Pancreas (tissue), 10 donors: ENCODE measurements at regions not wholly inside any gene's neighbourhood (a gene's known extent, or its start where the extent isn't known, plus 50 kb on each side); places are given as distances from the start of the nearest gene placed in this dataset.
A peak's percentile ranks its signal among the peaks of the same experiment; 100 is the strongest.

Experiments used
- ATAC-seq, 4 donors: fragments of 200-7000 bp; cut with Tn5 transposase; one replicate each; pipeline versions ENCODE4 v1.8.0 to v1.9.1; 2020; ENCODE audit warnings: mild to moderate bottlenecking in 4 of 4, moderate library complexity in 4 of 4
- DNase-seq, 6 donors: peaks; one replicate each; pipeline ENCODE4 v3.0.0-alpha.2; 2020
- FAIRE-seq: peaks from 2 replicates; lab custom pipeline; 2012; peaks lifted over from hg19 to GRCh38; lab: Jason Lieb, UNC
- H3K27ac ChIP-seq, 4 donors: fragments of 200-600 bp; sonication (generic); 1 replicate in 3 of 4; 2 replicates in 1 of 4; pipeline versions ENCODE4 v1.5.0 to v1.8.0; 2020
- H3K27me3 ChIP-seq, 4 donors: fragments of 200-600 bp; one replicate each; pipeline ENCODE4 v1.8.0; 2021
- H3K36me3 ChIP-seq, 3 donors: fragments of 200-600 bp; sonication (generic) in 1 of 3; one replicate each; pipeline versions ENCODE4 v1.5.0 to v1.8.0; 2020 to 2021
- H3K4me1 ChIP-seq, 3 donors: fragments of 200-600 bp; one replicate each; pipeline ENCODE4 v1.8.0; 2021
- H3K4me3 ChIP-seq, 4 donors: fragments of 200-600 bp; sonication (generic) in 2 of 4; one replicate each; pipeline versions ENCODE4 v1.5.0 to v1.8.0; 2020 to 2021
- H3K9me3 ChIP-seq, 4 donors: fragments of 200-600 bp; one replicate each; pipeline ENCODE4 v1.8.0; 2021
- WGBS, 2 donors: extraction: QIAGEN DNeasy Blood & Tissue Kit; methylation state at CpG; one replicate each; pipeline ENCODE4 v1.1.7; 2013; 5-methylcytosine and 5-hydroxymethylcytosine counted together
- intact Hi-C, 3 donors: fragments of 100-400 bp; cut with DNase I; formaldehyde crosslinking; loops; one replicate each; pipeline versions ENCODE4 v1.11.1 to v1.14.2; 2022
- TF ChIP-seq, protein P1 (sequence below), 4 donors: fragments of 200-600 bp; sonication (generic) in 3 of 4; IDR thresholded peaks; one replicate each; pipeline versions ENCODE4 v1.5.0 to v1.8.0; 2021; ENCODE audit warnings: antibody characterized with exemption in 4 of 4
- donor health status: healthy with polysubstance abuse.
- donor health status: DM: no; HTN: no; CAD: no; lungs with moderate emphysema.
- donor health status: DM: no; HTN: no; CAD: no.
- donor health status: control.
- donor health status: control.
- donor health status: Bipolar disorder and iron deficiency.
- donor health status: DM: yes; HTN: yes; CAD: no.
- donor health status: DM: no; HTN: no; CAD: no.
- donor health status: DM: no; HTN: no; CAD: no.
- donor health status: DM: yes; HTN: yes; CAD: no.

DNA sequence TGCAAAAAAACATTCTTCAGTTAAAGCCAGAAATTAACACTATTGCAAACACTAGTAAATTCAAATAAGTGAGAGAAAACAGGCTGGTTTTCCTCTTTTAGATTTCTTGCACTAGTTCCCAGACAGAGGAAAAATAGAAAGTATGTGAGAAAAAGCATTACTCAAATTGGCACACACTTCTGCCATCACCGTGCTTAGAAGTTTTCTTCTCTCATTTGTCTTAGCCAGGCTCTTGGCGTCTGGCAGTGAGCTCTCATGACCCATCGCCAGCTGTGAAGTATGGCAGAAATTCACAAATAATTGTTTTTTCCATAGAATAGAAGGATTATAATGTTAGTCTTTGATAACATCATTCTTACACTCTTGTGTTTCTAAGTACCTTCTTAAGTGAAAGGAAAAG lies 515.9 kb downstream of the GBE1 start:
- DNase-seq: no peak
- no peak for FAIRE-seq
- 32 to 41% methylated on average over 3 of the region's 3 CpGs for whole genome bisulfite sequencing, 2 donors
- no peak overlapping the region for H3K4me3 ChIP-seq
- no peaks in the 10 kb centered on the region for H3K27me3 ChIP-seq
- no peaks in the 10 kb centered on the region for H3K9me3 ChIP-seq
- intact Hi-C loops: no loop called here
- no peak overlapping the region for H3K27ac ChIP-seq
- no peaks in the 10 kb centered on the region for H3K4me1 ChIP-seq
- no peaks in the 10 kb centered on the region for H3K36me3 ChIP-seq
- no peak for ATAC-seq
- TF ChIP-seq, protein P1, sequence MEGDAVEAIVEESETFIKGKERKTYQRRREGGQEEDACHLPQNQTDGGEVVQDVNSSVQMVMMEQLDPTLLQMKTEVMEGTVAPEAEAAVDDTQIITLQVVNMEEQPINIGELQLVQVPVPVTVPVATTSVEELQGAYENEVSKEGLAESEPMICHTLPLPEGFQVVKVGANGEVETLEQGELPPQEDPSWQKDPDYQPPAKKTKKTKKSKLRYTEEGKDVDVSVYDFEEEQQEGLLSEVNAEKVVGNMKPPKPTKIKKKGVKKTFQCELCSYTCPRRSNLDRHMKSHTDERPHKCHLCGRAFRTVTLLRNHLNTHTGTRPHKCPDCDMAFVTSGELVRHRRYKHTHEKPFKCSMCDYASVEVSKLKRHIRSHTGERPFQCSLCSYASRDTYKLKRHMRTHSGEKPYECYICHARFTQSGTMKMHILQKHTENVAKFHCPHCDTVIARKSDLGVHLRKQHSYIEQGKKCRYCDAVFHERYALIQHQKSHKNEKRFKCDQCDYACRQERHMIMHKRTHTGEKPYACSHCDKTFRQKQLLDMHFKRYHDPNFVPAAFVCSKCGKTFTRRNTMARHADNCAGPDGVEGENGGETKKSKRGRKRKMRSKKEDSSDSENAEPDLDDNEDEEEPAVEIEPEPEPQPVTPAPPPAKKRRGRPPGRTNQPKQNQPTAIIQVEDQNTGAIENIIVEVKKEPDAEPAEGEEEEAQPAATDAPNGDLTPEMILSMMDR (IDR thresholded peaks at IDR 0.05): no peak

GRCh38 chr3:81245043-81245442 lies 516.4 kb downstream of the GBE1 start:
- H3K4me1 ChIP-seq: no peaks in the 10 kb centered on the region
- no peaks in the 10 kb centered on the region for H3K9me3 ChIP-seq
- no peaks in the 10 kb centered on the region for H3K36me3 ChIP-seq
- WGBS, 2 donors: 74 to 85% methylated on average over 2 of the region's 2 CpGs
- no peaks in the 10 kb centered on the region for H3K27me3 ChIP-seq
- ATAC-seq: no peak
- no peak for DNase-seq
- no peak for FAIRE-seq
- TF ChIP-seq, protein P1 (IDR thresholded peaks at IDR 0.05): no peak
- intact Hi-C loops: no loop called here
- no peak overlapping the region for H3K27ac ChIP-seq
- no peak overlapping the region for H3K4me3 ChIP-seq

- no peak for DNase-seq
- TF ChIP-seq, protein P1 (IDR thresholded peaks at IDR 0.05): no peak
- 69 to 85% methylated on average over 3 of the region's 3 CpGs for WGBS, 2 donors
- no peaks in the 10 kb centered on the region for H3K27me3 ChIP-seq
- ATAC-seq: no peak
- H3K4me3 ChIP-seq: no peak overlapping the region
- no peaks in the 10 kb centered on the region for H3K36me3 ChIP-seq
- H3K4me1 ChIP-seq: no peaks in the 10 kb centered on the region
- FAIRE-seq: no peak
- no peak overlapping the region for H3K27ac ChIP-seq
- intact Hi-C loops: no loop called here
- no peaks in the 10 kb centered on the region for H3K9me3 ChIP-seq
Measured at GRCh38 chr3:81244231-81244630, 517.2 kb downstream of the GBE1 start.

DNA sequence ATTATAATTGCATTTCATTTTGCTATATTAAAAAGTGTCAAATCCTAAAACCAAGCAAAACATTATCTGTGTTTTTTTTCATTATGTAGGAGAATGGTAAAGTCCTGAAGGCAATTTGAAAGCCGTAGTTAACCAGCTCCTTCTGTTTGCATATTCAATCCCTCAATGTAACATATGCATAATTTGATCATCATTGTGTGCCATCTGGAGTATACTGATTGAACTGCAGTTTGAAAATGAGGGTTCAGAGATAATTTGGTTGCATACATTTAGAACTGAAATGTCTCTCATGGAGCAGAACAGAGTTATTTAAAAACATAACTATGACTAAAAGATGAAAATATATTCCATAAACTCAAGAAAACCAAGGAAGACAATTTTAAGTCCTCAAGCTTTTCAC lies 518.6 kb downstream of the GBE1 start:
- TF ChIP-seq, protein P1 (IDR thresholded peaks at IDR 0.05): peak in 1 of 4 donors; percentile 21
- no peak for FAIRE-seq
- DNase-seq: no peak
- ATAC-seq: peak in 1 of 4 donors; percentile 40
- H3K27me3 ChIP-seq: no peaks in the 10 kb centered on the region
- no peaks in the 10 kb centered on the region for H3K4me1 ChIP-seq
- H3K36me3 ChIP-seq: no peaks in the 10 kb centered on the region
- 5 to 13% methylated on average over 1 of the region's 1 CpG for WGBS, 2 donors
- H3K27ac ChIP-seq: no peak overlapping the region
- H3K9me3 ChIP-seq: no peaks in the 10 kb centered on the region
- intact Hi-C loops: no loop called here
- no peak overlapping the region for H3K4me3 ChIP-seq

DNA sequence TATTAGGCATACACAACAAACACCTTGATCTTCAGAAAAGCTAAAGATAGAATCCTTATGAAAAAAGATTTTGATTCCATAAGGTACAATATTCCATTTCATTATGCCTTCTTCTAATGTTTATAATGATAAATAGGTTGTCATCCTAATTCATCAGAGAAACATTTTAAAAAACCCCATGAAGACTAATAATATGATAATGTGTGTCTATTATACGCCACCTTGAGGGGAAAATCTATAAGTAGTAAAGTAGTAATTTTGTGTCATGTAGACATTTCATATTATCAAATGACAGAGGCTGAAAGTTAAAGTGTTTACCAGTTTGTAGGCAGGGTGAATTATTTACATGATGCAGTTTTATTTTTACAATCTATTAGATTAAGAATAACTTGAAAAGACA lies 524.3 kb downstream of the GBE1 start:
- Histone ChIP-seq H3K27me3 (no peaks in the 10 kb centered on the region), H3K27ac (no peak overlapping the region), H3K4me3 (no peak overlapping the region), H3K9me3 (no peaks in the 10 kb centered on the region), H3K4me1 (no peaks in the 10 kb centered on the region), H3K36me3 (no peaks in the 10 kb centered on the region)
- DNase-seq (no peak), FAIRE-seq (no peak), ATAC-seq (no peak)
- 65 to 73% methylated on average over 1 of the region's 1 CpG for WGBS, 2 donors
- TF ChIP-seq, protein P1 (IDR thresholded peaks at IDR 0.05): no peak
- intact Hi-C loops: no loop called here
